ENCODE measurements at regions not wholly inside any gene's neighbourhood (a gene's known extent, or its start where the extent isn't known, plus 50 kb on each side); places are given as distances from the start of the nearest gene placed in this dataset.
"Not testable (repeated sequence)": the region's sequence is repeated elsewhere in the genome, so short reads cannot be mapped to it uniquely, and the experiment has no call there.

GRCh38 chr12:46477541-46477940 lies 105.0 kb upstream of the SLC38A2 start:
- Histone ChIP-seq H3F3A (ENCODE audit: insufficient read depth, low read length, poor library complexity, severe bottlenecking) (no peaks in the 10 kb centered on the region), H3K27me3 (ENCODE audit: insufficient read depth, low read depth, low read length) (no peaks in the 10 kb centered on the region)
- TF ChIP-seq POLR2AphosphoS5 (IDR thresholded peaks at IDR 0.05), result no peak
- TF ChIP-seq TAF1 (IDR thresholded peaks at IDR 0.05; ENCODE audit: low read depth), result no peak
- no peak for TF ChIP-seq MXI1 (conservative IDR thresholded peaks at IDR 0.05; ENCODE audit: poor library complexity, severe bottlenecking)
- no peak for TF ChIP-seq EZH2 (IDR thresholded peaks at IDR 0.05; ENCODE audit: borderline replicate concordance, insufficient read depth, low read length, poor library complexity, severe bottlenecking)
- TF ChIP-seq REST (IDR thresholded peaks at IDR 0.05; ENCODE audit: borderline replicate concordance), result no peak
- no peak for TF ChIP-seq RAD21 (conservative IDR thresholded peaks at IDR 0.05)
- TF ChIP-seq EP300 (conservative IDR thresholded peaks at IDR 0.05; ENCODE audit: poor library complexity, severe bottlenecking), result no peak
- no peak for TF ChIP-seq CTCF (IDR thresholded peaks at IDR 0.05; ENCODE audit: poor library complexity, severe bottlenecking)
- no peak for TF ChIP-seq SMC3 (conservative IDR thresholded peaks at IDR 0.05; ENCODE audit: poor library complexity)

GRCh38 chr12:46475972-46476645 lies 103.5 kb upstream of the SLC38A2 start:
- H3K4me3 ChIP-seq (ENCODE audit: low read length), result no peak overlapping the region
- no peaks in the 10 kb centered on the region for H3F3A ChIP-seq (ENCODE audit: insufficient read depth, low read length, poor library complexity, severe bottlenecking)
- no peaks in the 10 kb centered on the region for H3K79me2 ChIP-seq (replicated peaks; ENCODE audit: insufficient read depth, low read length)
- no peaks in the 10 kb centered on the region for H3K36me3 ChIP-seq (ENCODE audit: insufficient read depth, low read length)
- no peak overlapping the region for H2AFZ ChIP-seq (ENCODE audit: low read depth, low read length)
- H3K9me2 ChIP-seq (ENCODE audit: insufficient read depth, low read length), result no peaks in the 10 kb centered on the region
- H4K20me1 ChIP-seq (ENCODE audit: insufficient read depth), result no peaks in the 10 kb centered on the region
- H3K9me3 ChIP-seq (ENCODE audit: low read length), result no peaks in the 10 kb centered on the region
- no peak overlapping the region for H3K4me2 ChIP-seq (ENCODE audit: low read length)
- no peak overlapping the region for H3K9ac ChIP-seq (ENCODE audit: low read length)
- H3K27me3 ChIP-seq (ENCODE audit: insufficient read depth, low read depth, low read length), result no peaks in the 10 kb centered on the region
- H3K27ac ChIP-seq (ENCODE audit: low read length), result no peak overlapping the region
- TF ChIP-seq SMC3 (conservative IDR thresholded peaks at IDR 0.05; ENCODE audit: poor library complexity) (no peak), MXI1 (conservative IDR thresholded peaks at IDR 0.05; ENCODE audit: poor library complexity, severe bottlenecking) (no peak), POLR2AphosphoS5 (IDR thresholded peaks at IDR 0.05) (no peak), CTCF (IDR thresholded peaks at IDR 0.05; ENCODE audit: poor library complexity, severe bottlenecking) (no peak), EZH2 (IDR thresholded peaks at IDR 0.05; ENCODE audit: borderline replicate concordance, insufficient read depth, low read length, poor library complexity, severe bottlenecking) (no peak), EP300 (conservative IDR thresholded peaks at IDR 0.05; ENCODE audit: poor library complexity, severe bottlenecking) (no peak), REST (IDR thresholded peaks at IDR 0.05; ENCODE audit: borderline replicate concordance) (no peak), RAD21 (conservative IDR thresholded peaks at IDR 0.05) (no peak), TAF1 (IDR thresholded peaks at IDR 0.05; ENCODE audit: low read depth) (no peak)

More at GRCh38 chr12:46477541-46477940, 105.0 kb upstream of the SLC38A2 start:
- Histone ChIP-seq H3K4me2 (ENCODE audit: low read length) (no peak overlapping the region), H3K36me3 (ENCODE audit: insufficient read depth, low read length) (no peaks in the 10 kb centered on the region), H3K9ac (ENCODE audit: low read length) (no peak overlapping the region), H3K79me2 (replicated peaks; ENCODE audit: insufficient read depth, low read length) (no peaks in the 10 kb centered on the region), H3K9me3 (ENCODE audit: low read length) (no peaks in the 10 kb centered on the region), H4K20me1 (ENCODE audit: insufficient read depth) (no peaks in the 10 kb centered on the region), H3K27ac (ENCODE audit: low read length) (no peak overlapping the region), H2AFZ (ENCODE audit: low read depth, low read length) (no peak overlapping the region), H3K4me3 (ENCODE audit: low read length) (no peak overlapping the region), H3K9me2 (ENCODE audit: insufficient read depth, low read length) (no peaks in the 10 kb centered on the region)

- H3K9me3 ChIP-seq (ENCODE audit: low read length); H4K20me1 ChIP-seq (ENCODE audit: insufficient read depth); H2AFZ ChIP-seq (ENCODE audit: low read depth, low read length); H3K9me2 ChIP-seq (ENCODE audit: insufficient read depth, low read length); H3K9ac ChIP-seq (ENCODE audit: low read length); H3K27ac ChIP-seq (ENCODE audit: low read length); H3F3A ChIP-seq (ENCODE audit: insufficient read depth, low read length, poor library complexity, severe bottlenecking); H3K4me3 ChIP-seq (ENCODE audit: low read length); H3K4me2 ChIP-seq (ENCODE audit: low read length); H3K27me3 ChIP-seq (ENCODE audit: insufficient read depth, low read depth, low read length); H3K36me3 ChIP-seq (ENCODE audit: insufficient read depth, low read length); H3K79me2 ChIP-seq (replicated peaks; ENCODE audit: insufficient read depth, low read length): not testable (repeated sequence)
Measured at GRCh38 chr12:46474385-46474784, 101.8 kb upstream of the SLC38A2 start.
